ENCODE measurements at regions not wholly inside any gene's neighbourhood (a gene's known extent, or its start where the extent isn't known, plus 50 kb on each side); places are given as distances from the start of the nearest gene placed in this dataset.

GRCh38 chr14:22472935-22473854 lies 115.8 kb downstream of the DAD1 start:
- no peak overlapping the region for H3K4me3 ChIP-seq (ENCODE audit: low read depth, low read length)
- DNase-seq (ENCODE audit: low read depth, low spot score), result no peak
- ChIA-PET POLR2A (no interaction called here), CTCF (interaction anchor here (0.7 to 16.1 kb wide), 30 partner anchors 8 to 249 kb away, joined by 3 to 332 read pairs (median 5); no protein-coding TSS in a partner anchor)
- TF ChIP-seq, protein P1, sequence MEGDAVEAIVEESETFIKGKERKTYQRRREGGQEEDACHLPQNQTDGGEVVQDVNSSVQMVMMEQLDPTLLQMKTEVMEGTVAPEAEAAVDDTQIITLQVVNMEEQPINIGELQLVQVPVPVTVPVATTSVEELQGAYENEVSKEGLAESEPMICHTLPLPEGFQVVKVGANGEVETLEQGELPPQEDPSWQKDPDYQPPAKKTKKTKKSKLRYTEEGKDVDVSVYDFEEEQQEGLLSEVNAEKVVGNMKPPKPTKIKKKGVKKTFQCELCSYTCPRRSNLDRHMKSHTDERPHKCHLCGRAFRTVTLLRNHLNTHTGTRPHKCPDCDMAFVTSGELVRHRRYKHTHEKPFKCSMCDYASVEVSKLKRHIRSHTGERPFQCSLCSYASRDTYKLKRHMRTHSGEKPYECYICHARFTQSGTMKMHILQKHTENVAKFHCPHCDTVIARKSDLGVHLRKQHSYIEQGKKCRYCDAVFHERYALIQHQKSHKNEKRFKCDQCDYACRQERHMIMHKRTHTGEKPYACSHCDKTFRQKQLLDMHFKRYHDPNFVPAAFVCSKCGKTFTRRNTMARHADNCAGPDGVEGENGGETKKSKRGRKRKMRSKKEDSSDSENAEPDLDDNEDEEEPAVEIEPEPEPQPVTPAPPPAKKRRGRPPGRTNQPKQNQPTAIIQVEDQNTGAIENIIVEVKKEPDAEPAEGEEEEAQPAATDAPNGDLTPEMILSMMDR (IDR thresholded peaks at IDR 0.05; ENCODE audit: insufficient read depth, low read length, missing control alignments), result peak; percentile 36

DNA sequence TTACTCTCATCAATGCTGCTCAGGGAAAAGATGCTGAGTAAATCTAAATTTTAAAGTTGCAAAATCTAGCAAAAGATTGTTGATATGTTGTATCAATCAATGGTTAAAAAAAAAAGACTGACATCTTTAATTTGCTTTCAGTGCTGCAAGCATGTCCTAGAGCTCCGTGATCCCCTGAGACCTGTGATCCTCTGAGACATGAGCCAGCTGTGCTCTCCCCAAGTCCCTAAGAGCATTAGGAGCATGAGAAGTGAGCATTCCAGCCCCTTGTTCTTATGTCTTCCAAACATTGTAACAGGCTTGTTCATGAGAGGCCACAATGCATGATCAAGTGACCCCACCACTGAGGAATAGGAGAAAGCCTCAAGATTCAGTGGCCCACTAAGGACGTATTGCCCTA lies 116.6 kb downstream of the DAD1 start:
- H3K4me3 ChIP-seq (ENCODE audit: low read depth, low read length), result no peak overlapping the region
- ChIA-PET POLR2A (no interaction called here), CTCF (interaction anchor here (0.7 to 16.1 kb wide), 30 partner anchors 8 to 248 kb away, joined by 3 to 332 read pairs (median 4); no protein-coding TSS in a partner anchor)
- no peak for DNase-seq (ENCODE audit: low read depth, low spot score)
- TF ChIP-seq, protein P1 (IDR thresholded peaks at IDR 0.05; ENCODE audit: insufficient read depth, low read length, missing control alignments), result no peak

GRCh38 chr14:22471545-22472121 lies 117.4 kb downstream of the DAD1 start:
- DNase-seq (ENCODE audit: low read depth, low spot score), result no peak
- TF ChIP-seq, protein P1 (IDR thresholded peaks at IDR 0.05; ENCODE audit: insufficient read depth, low read length, missing control alignments), result peak; percentile 76
- H3K4me3 ChIP-seq (ENCODE audit: low read depth, low read length), result no peak overlapping the region
- ChIA-PET POLR2A (interaction anchor here (0.7 kb wide), 1 partner anchor 39 kb away, joined by 4 read pairs; no protein-coding TSS in a partner anchor), CTCF (interaction anchor here (0.7 to 16.1 kb wide), 24 partner anchors 10 to 245 kb away, joined by 3 to 332 read pairs (median 5); no protein-coding TSS in a partner anchor)

DNA sequence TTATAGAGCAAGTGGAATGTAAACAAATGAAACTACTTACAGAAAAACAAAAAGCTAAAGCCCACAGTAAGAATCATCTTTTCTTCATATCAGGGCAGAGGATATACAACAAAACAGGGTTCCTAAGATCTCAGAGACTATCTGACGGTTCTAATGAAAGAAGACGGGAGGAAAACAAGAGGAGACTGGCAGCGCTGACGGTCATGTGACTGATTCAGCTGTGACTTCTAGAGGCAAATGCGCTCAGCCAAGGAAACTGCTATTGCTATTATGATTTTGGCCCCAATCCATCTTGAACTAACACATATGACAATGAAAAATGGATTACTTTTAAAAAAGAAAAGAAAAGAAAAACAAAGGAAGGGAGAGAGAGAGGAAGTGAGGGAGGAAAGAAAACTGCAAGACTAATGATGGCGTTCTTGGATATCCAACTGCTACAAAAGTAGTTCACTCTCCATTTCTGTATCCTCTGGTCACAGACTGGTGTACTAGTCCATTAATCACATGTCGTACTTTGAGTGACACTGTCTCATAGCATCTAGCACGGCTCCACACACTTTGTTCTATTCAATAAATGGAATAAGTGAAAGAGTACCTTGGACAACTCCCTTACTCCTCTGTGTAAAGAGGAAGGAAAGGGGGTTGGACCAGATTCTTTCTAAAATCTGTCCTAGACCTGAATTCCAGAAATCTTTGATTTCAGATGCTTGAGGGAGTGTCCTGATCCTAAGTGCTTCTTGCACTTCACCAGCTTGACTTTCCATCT lies 119.3 kb downstream of the DAD1 start:
- POLR2A ChIA-PET, result no interaction called here
- TF ChIP-seq, protein P1 (IDR thresholded peaks at IDR 0.05; ENCODE audit: insufficient read depth, low read length, missing control alignments), result no peak
- H3K4me3 ChIP-seq (ENCODE audit: low read depth, low read length), result no peak overlapping the region
- DNase-seq (ENCODE audit: low read depth, low spot score), result no peak
- CTCF ChIA-PET, result interaction anchor here (3.6 to 16.1 kb wide), 3 partner anchors 10 to 85 kb away, joined by 20 to 332 read pairs (median 51); no protein-coding TSS in a partner anchor

- ChIA-PET POLR2A (no interaction called here), CTCF (interaction anchor here (16.1 kb wide), 1 partner anchor 73 kb away, joined by 332 read pairs; no protein-coding TSS in a partner anchor)
- DNase-seq (ENCODE audit: low read depth, low spot score), result no peak
- no peak overlapping the region for H3K4me3 ChIP-seq (ENCODE audit: low read depth, low read length)
- TF ChIP-seq, protein P1 (IDR thresholded peaks at IDR 0.05; ENCODE audit: insufficient read depth, low read length, missing control alignments), result no peak
Observed at GRCh38 chr14:22468830-22469229, 120.2 kb downstream of the DAD1 start.
